ENCODE measurements at regions not wholly inside any gene's neighbourhood (a gene's known extent, or its start where the extent isn't known, plus 50 kb on each side); places are given as distances from the start of the nearest gene placed in this dataset.
"Not testable (repeated sequence)": the region's sequence is repeated elsewhere in the genome, so short reads cannot be mapped to it uniquely, and the experiment has no call there.

DNA sequence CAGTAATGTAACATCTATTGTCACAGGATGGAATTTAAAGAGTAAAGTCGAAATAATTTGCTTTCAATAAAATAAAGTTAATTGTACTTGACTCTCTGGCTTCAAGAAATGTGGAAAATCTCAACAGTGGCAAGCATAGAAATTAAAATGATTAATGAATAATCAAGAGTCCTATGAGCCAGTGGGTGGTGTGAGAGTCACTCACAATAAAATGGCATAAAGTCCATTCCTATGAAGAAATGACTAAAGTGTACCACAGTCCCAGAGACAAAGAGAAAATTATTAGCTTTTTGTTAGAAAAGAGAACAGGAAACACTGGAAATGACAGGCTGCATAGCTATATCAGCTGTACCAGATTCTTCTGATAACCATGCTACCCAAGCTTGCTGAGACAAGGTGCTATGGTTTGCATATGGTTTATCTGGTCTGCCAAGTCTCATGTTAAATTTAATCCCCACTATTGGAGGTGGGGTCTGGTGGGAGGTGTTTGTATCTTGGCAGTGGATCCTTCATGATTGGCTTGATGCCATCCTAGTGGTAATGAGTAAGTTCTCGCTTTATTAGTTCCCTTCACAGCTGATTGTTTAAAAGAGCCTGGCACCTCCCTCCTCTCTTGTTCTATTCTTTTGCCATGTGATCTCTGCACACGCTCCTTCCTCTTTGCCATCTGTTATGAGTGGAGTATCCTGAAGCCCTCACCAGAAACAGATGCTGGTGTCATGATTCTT, 647.7 kb upstream of the ITGA1 start:
- no peaks in the 10 kb centered on the region for H3K4me1 ChIP-seq
- intact Hi-C loops (cut with DNase I; ENCODE audit: low total_unique reads), result no loop called here
- WGBS, 5 donors, result 44 to 58% (median 53%) methylated on average over 3 of the region's 3 CpGs
- no peaks in the 10 kb centered on the region for H3K36me3 ChIP-seq
- no peak overlapping the region for H3K27ac ChIP-seq
- no peak for TF ChIP-seq POLR2A (IDR thresholded peaks at IDR 0.05)
- TF ChIP-seq POLR2AphosphoS5 (IDR thresholded peaks at IDR 0.05), result no peak
- TF ChIP-seq, protein P1, sequence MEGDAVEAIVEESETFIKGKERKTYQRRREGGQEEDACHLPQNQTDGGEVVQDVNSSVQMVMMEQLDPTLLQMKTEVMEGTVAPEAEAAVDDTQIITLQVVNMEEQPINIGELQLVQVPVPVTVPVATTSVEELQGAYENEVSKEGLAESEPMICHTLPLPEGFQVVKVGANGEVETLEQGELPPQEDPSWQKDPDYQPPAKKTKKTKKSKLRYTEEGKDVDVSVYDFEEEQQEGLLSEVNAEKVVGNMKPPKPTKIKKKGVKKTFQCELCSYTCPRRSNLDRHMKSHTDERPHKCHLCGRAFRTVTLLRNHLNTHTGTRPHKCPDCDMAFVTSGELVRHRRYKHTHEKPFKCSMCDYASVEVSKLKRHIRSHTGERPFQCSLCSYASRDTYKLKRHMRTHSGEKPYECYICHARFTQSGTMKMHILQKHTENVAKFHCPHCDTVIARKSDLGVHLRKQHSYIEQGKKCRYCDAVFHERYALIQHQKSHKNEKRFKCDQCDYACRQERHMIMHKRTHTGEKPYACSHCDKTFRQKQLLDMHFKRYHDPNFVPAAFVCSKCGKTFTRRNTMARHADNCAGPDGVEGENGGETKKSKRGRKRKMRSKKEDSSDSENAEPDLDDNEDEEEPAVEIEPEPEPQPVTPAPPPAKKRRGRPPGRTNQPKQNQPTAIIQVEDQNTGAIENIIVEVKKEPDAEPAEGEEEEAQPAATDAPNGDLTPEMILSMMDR (IDR thresholded peaks at IDR 0.05 in 8 of 11, conservative IDR thresholded peaks at IDR 0.05 in 3 of 11), result no peak
- peaks cover 0 to 1% (median 0%) of the 10 kb centered on the region in 8 donors for H3K9me3 ChIP-seq
- H3K27me3 ChIP-seq (replicated peaks in 1 of 7), result no peaks in the 10 kb centered on the region
- no peak overlapping the region for H3K4me3 ChIP-seq
- no peak for DNase-seq

- no peak for DNase-seq
- Histone ChIP-seq H3K4me3 (no peak overlapping the region), H3K9me3 (peaks cover 0 to 6% (median 0%) of the 10 kb centered on the region in 8 donors), H3K27me3 (replicated peaks in 1 of 7) (no peaks in the 10 kb centered on the region), H3K36me3 (no peaks in the 10 kb centered on the region), H3K27ac (no peak overlapping the region), H3K4me1 (no peaks in the 10 kb centered on the region)
- intact Hi-C loops (cut with DNase I; ENCODE audit: low total_unique reads), result no loop called here
- no peak for TF ChIP-seq POLR2AphosphoS5 (IDR thresholded peaks at IDR 0.05)
- TF ChIP-seq, protein P1 (IDR thresholded peaks at IDR 0.05 in 8 of 11, conservative IDR thresholded peaks at IDR 0.05 in 3 of 11), result no peak
- TF ChIP-seq POLR2A (IDR thresholded peaks at IDR 0.05), result no peak
These were observed 639.0 kb upstream of the ITGA1 start for GRCh38 chr5:52148679-52149078.

- no peak for TF ChIP-seq POLR2AphosphoS5 (IDR thresholded peaks at IDR 0.05)
- no peak for TF ChIP-seq POLR2A (IDR thresholded peaks at IDR 0.05)
- TF ChIP-seq, protein P1 (IDR thresholded peaks at IDR 0.05 in 8 of 11, conservative IDR thresholded peaks at IDR 0.05 in 3 of 11), result no peak
- peaks cover 0 to under 1% (median 0%) of the 10 kb centered on the region in 8 donors for H3K9me3 ChIP-seq
- no peaks in the 10 kb centered on the region for H3K4me1 ChIP-seq
- H3K27ac ChIP-seq, result no peak overlapping the region
- intact Hi-C loops (cut with DNase I; ENCODE audit: low total_unique reads), result no loop called here
- H3K27me3 ChIP-seq (replicated peaks in 1 of 7), result no peaks in the 10 kb centered on the region
- H3K36me3 ChIP-seq, result no peaks in the 10 kb centered on the region
- H3K4me3 ChIP-seq, result no peak overlapping the region
- 80 to 92% (median 86%) methylated on average over 1 of the region's 1 CpG for WGBS, 5 donors
- no peak for DNase-seq
These were observed 637.2 kb upstream of the ITGA1 start for GRCh38 chr5:52150501-52150900.

DNA sequence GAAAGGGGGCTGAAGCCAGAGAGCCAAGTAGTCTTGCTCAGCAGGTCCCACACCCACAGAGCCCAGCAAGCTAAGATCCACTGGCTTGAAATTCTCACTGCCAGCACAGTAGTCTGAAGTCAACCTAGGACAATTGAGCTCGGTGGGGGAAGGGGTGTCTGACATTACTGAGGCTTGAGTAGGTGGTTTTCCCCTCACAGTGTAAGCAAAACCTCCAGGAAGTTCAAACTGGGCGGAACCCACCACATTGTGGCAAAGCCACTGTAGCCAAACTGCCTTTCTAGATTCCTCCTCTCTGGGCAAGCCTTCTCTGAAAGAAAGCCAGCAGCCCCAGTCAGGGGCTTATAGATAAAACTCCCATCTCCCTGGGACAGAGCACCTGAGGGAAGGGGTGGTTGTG, 630.9 kb upstream of the ITGA1 start:
- H3K9me3 ChIP-seq; H3K36me3 ChIP-seq; H3K27ac ChIP-seq; DNase-seq; intact Hi-C loops (cut with DNase I; ENCODE audit: low total_unique reads); H3K4me1 ChIP-seq; H3K27me3 ChIP-seq (replicated peaks in 1 of 7); H3K4me3 ChIP-seq: not testable (repeated sequence)
- 45 to 90% (median 49%) methylated on average over 1 to 2 of the region's 2 CpGs for WGBS, 5 donors

- H3K36me3 ChIP-seq; DNase-seq; H3K4me3 ChIP-seq; intact Hi-C loops (cut with DNase I; ENCODE audit: low total_unique reads); H3K27me3 ChIP-seq (replicated peaks in 1 of 7); H3K27ac ChIP-seq; H3K4me1 ChIP-seq: not testable (repeated sequence)
- peaks cover 0 to 16% (median 9%) of the 10 kb centered on the region in 8 donors for H3K9me3 ChIP-seq
- 72 to 94% (median 87%) methylated on average over 3 of the region's 3 CpGs for WGBS, 5 donors
These were observed 621.9 kb upstream of the ITGA1 start for GRCh38 chr5:52165806-52166205.
